Right renal pelvis (tissue), 4 donors: ENCODE measurements at regions not wholly inside any gene's neighbourhood (a gene's known extent, or its start where the extent isn't known, plus 50 kb on each side); places are given as distances from the start of the nearest gene placed in this dataset.
"Not testable (repeated sequence)": the region's sequence is repeated elsewhere in the genome, so short reads cannot be mapped to it uniquely, and the experiment has no call there.

Experiments
- DNase-seq, 4 donors: peaks; one replicate each; pipeline ENCODE4 v3.0.0-alpha.2; 2013; ENCODE audit warnings: low read depth in 4 of 4, low spot score in 3 of 4, missing footprints in 1 of 4

GRCh38 chr9:88596376-88596775 lies 61.4 kb downstream of the NXNL2 start:
- DNase-seq = peak in 1 of 4 donors; percentile 29

GRCh38 chr9:88604836-88605511 lies 70.0 kb downstream of the NXNL2 start:
- no peak for DNase-seq

GRCh38 chr9:88605512-88606362 lies 70.8 kb downstream of the NXNL2 start:
- peak; percentile 20 to 49 (median 36) for DNase-seq

GRCh38 chr9:88614359-88614758 lies 79.4 kb downstream of the NXNL2 start:
- DNase-seq = no peak

- DNase-seq = no peak
Observed at GRCh38 chr9:88623698-88624097, 88.7 kb downstream of the NXNL2 start.

GRCh38 chr9:88628114-88628513 lies 93.1 kb downstream of the NXNL2 start:
- DNase-seq = no peak

GRCh38 chr9:88628811-88629210 lies 93.8 kb downstream of the NXNL2 start:
- DNase-seq = no peak

- DNase-seq = not testable (repeated sequence)
Observed at GRCh38 chr9:88630574-88630973, 95.6 kb downstream of the NXNL2 start.

- DNase-seq = no peak
Observed at GRCh38 chr9:88635151-88635550, 100.2 kb downstream of the NXNL2 start.

- no peak for DNase-seq
Observed at GRCh38 chr9:88641456-88642240, 106.7 kb downstream of the NXNL2 start.

- no peak for DNase-seq
Observed at GRCh38 chr9:88642336-88642735, 107.4 kb downstream of the NXNL2 start.

GRCh38 chr9:88643931-88644330 lies 109.0 kb downstream of the NXNL2 start:
- no peak for DNase-seq

GRCh38 chr9:88645172-88645878 lies 110.3 kb downstream of the NXNL2 start:
- DNase-seq = no peak

GRCh38 chr9:88645879-88646199 lies 110.9 kb downstream of the NXNL2 start:
- DNase-seq = no peak

GRCh38 chr9:88646539-88647300 lies 111.7 kb downstream of the NXNL2 start:
- no peak for DNase-seq

- no peak for DNase-seq
Observed at GRCh38 chr9:88651682-88652633, 117.0 kb downstream of the NXNL2 start.

- DNase-seq = no peak
Observed at GRCh38 chr9:88652876-88653275, 117.9 kb downstream of the NXNL2 start.

GRCh38 chr9:88653406-88653805 lies 118.4 kb downstream of the NXNL2 start:
- DNase-seq = no peak

- DNase-seq = no peak
Observed at GRCh38 chr9:88653911-88654310, 118.9 kb downstream of the NXNL2 start.
